NT2/D1 (cell line): ENCODE measurements at regions not wholly inside any gene's neighbourhood (a gene's known extent, or its start where the extent isn't known, plus 50 kb on each side); places are given as distances from the start of the nearest gene placed in this dataset.

ENCODE experiments used
- DNase-seq: peaks from one replicate; pipeline ENCODE4 v3.0.0-alpha.2; 2011; ENCODE audit warnings: low read depth, low spot score
- H3K27me3 ChIP-seq: 2 replicates; pipeline ENCODE4 v1.6.0; 2011; ENCODE audit warnings: mild to moderate bottlenecking; ENCODE audit not compliant: insufficient read length, insufficient read depth
- H3K36me3 ChIP-seq: 2 replicates; pipeline ENCODE4 v1.6.1; 2011; ENCODE audit warnings: mild to moderate bottlenecking, low read length, mixed read lengths; ENCODE audit not compliant: insufficient read depth, insufficient read length
- H3K4me1 ChIP-seq: 2 replicates; pipeline ENCODE4 v1.5.1; 2011; ENCODE audit not compliant: insufficient read depth, insufficient read length
- H3K4me3 ChIP-seq: 2 replicates; pipeline ENCODE4 v1.5.1; 2011; ENCODE audit warnings: low read depth; ENCODE audit not compliant: insufficient read length
- H3K9ac ChIP-seq: 2 replicates; pipeline ENCODE4 v1.6.0; 2011; ENCODE audit warnings: low read depth; ENCODE audit not compliant: insufficient read length
- H3K9me3 ChIP-seq: 2 replicates; pipeline ENCODE4 v1.5.1; 2011; ENCODE audit warnings: mild to moderate bottlenecking, low read length; ENCODE audit not compliant: insufficient read depth
- SUZ12 ChIP-seq: IDR thresholded peaks from 2 replicates; pipeline ENCODE4 v1.6.1; 2011; ENCODE audit not compliant: insufficient read length, insufficient read depth; ENCODE audit errors: extremely low read depth
- YY1 ChIP-seq: IDR thresholded peaks from 2 replicates; pipeline ENCODE4 v1.6.1; 2011; ENCODE audit not compliant: insufficient read length, insufficient read depth
- ZNF274 ChIP-seq: IDR thresholded peaks from 2 replicates; pipeline ENCODE4 v1.6.1; 2011; ENCODE audit warnings: mild to moderate bottlenecking, low read depth, low read length

- Histone ChIP-seq H3K9ac (no peak overlapping the region), H3K27me3 (no peaks in the 10 kb centered on the region), H3K4me3 (no peak overlapping the region), H3K4me1 (no peaks in the 10 kb centered on the region), H3K9me3 (no peaks in the 10 kb centered on the region), H3K36me3 (no peaks in the 10 kb centered on the region)
- no peak for DNase-seq
- TF ChIP-seq YY1 (no peak), SUZ12 (no peak), ZNF274 (no peak)
Measured at GRCh38 chr3:159028706-159029105, 226.9 kb downstream of the MFSD1 start.

GRCh38 chr3:159029306-159030026, 227.6 kb downstream of the MFSD1 start:
- Histone ChIP-seq H3K9me3 (no peaks in the 10 kb centered on the region), H3K9ac (no peak overlapping the region), H3K4me1 (no peaks in the 10 kb centered on the region), H3K4me3 (no peak overlapping the region), H3K27me3 (no peaks in the 10 kb centered on the region), H3K36me3 (no peaks in the 10 kb centered on the region)
- TF ChIP-seq YY1 (no peak), ZNF274 (no peak), SUZ12 (no peak)
- DNase-seq, result no peak

DNA sequence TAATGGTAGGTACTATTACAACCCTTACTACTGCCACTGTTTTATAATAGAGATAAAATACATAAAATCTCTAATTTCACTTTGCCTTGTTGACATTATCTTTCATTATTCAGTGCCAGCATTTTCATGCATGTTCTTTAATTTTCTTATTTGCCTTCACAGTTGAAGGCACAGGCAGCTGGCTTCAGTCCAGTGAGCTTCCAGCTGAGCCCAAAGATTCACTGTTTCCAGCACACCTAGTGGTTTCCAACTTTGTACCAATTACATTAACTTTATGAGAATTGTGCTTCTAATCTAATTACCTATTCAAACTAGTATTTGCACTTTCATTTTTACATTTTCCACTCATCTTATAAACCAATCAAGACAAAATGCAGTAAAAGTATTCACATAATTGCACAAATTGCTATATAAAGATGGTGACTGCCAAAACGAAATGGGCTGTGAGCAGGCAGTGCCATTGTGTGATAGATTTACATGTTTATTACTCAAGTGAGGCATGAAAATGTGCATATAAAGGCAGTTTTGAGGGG, 228.3 kb downstream of the MFSD1 start:
- no peaks in the 10 kb centered on the region for H3K36me3 ChIP-seq
- TF ChIP-seq YY1 (no peak), SUZ12 (no peak), ZNF274 (no peak)
- no peak overlapping the region for H3K4me3 ChIP-seq
- no peaks in the 10 kb centered on the region for H3K27me3 ChIP-seq
- H3K9me3 ChIP-seq, result no peaks in the 10 kb centered on the region
- no peak overlapping the region for H3K9ac ChIP-seq
- no peaks in the 10 kb centered on the region for H3K4me1 ChIP-seq
- no peak for DNase-seq

DNA sequence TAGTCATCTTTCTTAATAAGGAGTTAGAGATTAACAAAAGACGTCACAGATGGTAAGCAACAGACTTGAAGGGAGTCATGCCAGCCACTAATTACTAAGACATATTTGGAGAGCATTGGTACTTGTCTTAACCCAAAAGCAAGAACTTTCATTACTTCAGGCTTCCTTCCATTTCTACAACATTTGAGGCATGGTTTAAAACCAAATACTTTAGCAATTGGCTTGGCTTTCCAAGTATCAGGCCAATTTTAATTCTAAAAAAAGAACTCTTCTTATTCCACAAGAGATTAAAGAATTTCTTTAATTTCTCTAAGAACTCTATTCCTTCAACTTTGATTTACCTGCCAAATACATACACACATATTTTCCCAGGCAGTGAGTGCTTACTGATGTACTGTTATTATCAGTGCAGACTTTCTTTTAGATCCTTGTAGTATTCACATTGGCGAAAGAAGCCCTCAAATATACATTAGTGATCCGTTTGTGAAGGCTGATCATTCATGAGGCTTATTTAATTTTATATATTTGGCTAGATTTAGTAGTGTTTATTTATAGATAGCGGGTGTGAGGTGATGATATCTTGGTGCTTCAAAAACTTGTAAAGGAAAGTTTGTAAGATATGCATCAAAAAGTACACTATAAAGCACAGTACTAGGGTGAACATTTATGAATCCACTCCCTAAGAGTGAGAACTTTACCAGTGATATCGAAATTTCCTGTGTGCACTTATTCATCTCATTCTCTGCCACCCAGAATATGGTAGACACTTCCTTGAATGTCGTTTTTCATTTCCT, 229.2 kb downstream of the MFSD1 start:
- no peaks in the 10 kb centered on the region for H3K36me3 ChIP-seq
- H3K4me1 ChIP-seq, result no peaks in the 10 kb centered on the region
- no peak overlapping the region for H3K4me3 ChIP-seq
- H3K9me3 ChIP-seq, result no peaks in the 10 kb centered on the region
- no peaks in the 10 kb centered on the region for H3K27me3 ChIP-seq
- H3K9ac ChIP-seq, result no peak overlapping the region
- DNase-seq, result no peak
- no peak for TF ChIP-seq ZNF274
- TF ChIP-seq SUZ12, result no peak
- no peak for TF ChIP-seq YY1

- DNase-seq, result no peak
- Histone ChIP-seq H3K27me3 (no peaks in the 10 kb centered on the region), H3K9ac (no peak overlapping the region), H3K36me3 (no peaks in the 10 kb centered on the region), H3K4me1 (no peaks in the 10 kb centered on the region), H3K9me3 (no peaks in the 10 kb centered on the region), H3K4me3 (no peak overlapping the region)
- TF ChIP-seq YY1 (no peak), SUZ12 (no peak), ZNF274 (no peak)
Measured at GRCh38 chr3:159032311-159032710, 230.5 kb downstream of the MFSD1 start.

GRCh38 chr3:159038405-159038804, 236.6 kb downstream of the MFSD1 start:
- Histone ChIP-seq H3K36me3 (no peaks in the 10 kb centered on the region), H3K9ac (no peak overlapping the region)
- DNase-seq, result no peak

GRCh38 chr3:159039286-159039685, 237.4 kb downstream of the MFSD1 start:
- Histone ChIP-seq H3K36me3 (no peaks in the 10 kb centered on the region), H3K27me3 (no peaks in the 10 kb centered on the region), H3K9ac (no peak overlapping the region), H3K4me3 (no peak overlapping the region), H3K4me1 (no peaks in the 10 kb centered on the region), H3K9me3 (no peaks in the 10 kb centered on the region)
- TF ChIP-seq YY1, result no peak
- TF ChIP-seq SUZ12, result no peak
- no peak for TF ChIP-seq ZNF274
- no peak for DNase-seq

More at GRCh38 chr3:159038405-159038804, 236.6 kb downstream of the MFSD1 start:
- no peaks in the 10 kb centered on the region for H3K9me3 ChIP-seq
- TF ChIP-seq SUZ12 (no peak), YY1 (no peak), ZNF274 (no peak)
- H3K4me1 ChIP-seq, result no peaks in the 10 kb centered on the region
- H3K27me3 ChIP-seq, result no peaks in the 10 kb centered on the region
- no peak overlapping the region for H3K4me3 ChIP-seq
